ENCODE measurements at regions not wholly inside any gene's neighbourhood (a gene's known extent, or its start where the extent isn't known, plus 50 kb on each side); places are given as distances from the start of the nearest gene placed in this dataset.

DNA sequence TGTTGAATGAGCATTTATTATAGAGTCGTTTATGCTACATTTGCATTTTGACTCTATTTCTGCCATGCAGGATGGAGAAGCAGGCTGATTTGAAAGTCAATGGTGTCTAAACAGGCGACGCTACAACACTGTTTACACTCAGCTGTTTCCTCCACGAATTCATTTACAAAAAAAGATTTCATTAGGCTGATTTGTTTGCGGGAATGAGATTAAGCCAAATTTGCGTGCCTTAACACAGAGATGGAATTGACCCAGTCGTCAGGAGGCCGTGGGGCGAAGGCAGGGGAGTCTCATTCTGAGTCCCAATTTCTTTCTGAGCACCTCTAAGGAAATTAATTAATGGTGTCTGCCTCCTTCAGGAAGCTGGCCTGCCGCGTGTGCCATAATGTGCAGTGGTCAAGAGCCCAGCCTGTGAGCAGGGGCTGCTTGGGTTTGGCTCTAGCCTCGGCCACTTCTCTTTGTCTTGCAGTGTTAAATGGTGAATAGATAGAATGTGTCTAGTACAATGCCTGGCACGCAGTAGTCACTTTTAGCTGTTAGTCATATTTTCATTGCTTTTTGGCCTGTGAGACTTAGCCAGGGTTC lies 88.6 kb upstream of the NKD1 start:
- H3K27me3 ChIP-seq (ENCODE audit: insufficient read depth, low read depth, severe bottlenecking): no peaks in the 10 kb centered on the region
- no peaks in the 10 kb centered on the region for H3K9me3 ChIP-seq (ENCODE audit: severe bottlenecking)
- no peak overlapping the region for H3K4me3 ChIP-seq (ENCODE audit: low read depth, low read length)
- TF ChIP-seq, protein P1, sequence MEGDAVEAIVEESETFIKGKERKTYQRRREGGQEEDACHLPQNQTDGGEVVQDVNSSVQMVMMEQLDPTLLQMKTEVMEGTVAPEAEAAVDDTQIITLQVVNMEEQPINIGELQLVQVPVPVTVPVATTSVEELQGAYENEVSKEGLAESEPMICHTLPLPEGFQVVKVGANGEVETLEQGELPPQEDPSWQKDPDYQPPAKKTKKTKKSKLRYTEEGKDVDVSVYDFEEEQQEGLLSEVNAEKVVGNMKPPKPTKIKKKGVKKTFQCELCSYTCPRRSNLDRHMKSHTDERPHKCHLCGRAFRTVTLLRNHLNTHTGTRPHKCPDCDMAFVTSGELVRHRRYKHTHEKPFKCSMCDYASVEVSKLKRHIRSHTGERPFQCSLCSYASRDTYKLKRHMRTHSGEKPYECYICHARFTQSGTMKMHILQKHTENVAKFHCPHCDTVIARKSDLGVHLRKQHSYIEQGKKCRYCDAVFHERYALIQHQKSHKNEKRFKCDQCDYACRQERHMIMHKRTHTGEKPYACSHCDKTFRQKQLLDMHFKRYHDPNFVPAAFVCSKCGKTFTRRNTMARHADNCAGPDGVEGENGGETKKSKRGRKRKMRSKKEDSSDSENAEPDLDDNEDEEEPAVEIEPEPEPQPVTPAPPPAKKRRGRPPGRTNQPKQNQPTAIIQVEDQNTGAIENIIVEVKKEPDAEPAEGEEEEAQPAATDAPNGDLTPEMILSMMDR (IDR thresholded peaks at IDR 0.05; ENCODE audit: low read depth, low read length): no peak
- H3K27ac ChIP-seq: no peak overlapping the region
- H3K36me3 ChIP-seq: no peaks in the 10 kb centered on the region
- DNase-seq: no peak

DNA sequence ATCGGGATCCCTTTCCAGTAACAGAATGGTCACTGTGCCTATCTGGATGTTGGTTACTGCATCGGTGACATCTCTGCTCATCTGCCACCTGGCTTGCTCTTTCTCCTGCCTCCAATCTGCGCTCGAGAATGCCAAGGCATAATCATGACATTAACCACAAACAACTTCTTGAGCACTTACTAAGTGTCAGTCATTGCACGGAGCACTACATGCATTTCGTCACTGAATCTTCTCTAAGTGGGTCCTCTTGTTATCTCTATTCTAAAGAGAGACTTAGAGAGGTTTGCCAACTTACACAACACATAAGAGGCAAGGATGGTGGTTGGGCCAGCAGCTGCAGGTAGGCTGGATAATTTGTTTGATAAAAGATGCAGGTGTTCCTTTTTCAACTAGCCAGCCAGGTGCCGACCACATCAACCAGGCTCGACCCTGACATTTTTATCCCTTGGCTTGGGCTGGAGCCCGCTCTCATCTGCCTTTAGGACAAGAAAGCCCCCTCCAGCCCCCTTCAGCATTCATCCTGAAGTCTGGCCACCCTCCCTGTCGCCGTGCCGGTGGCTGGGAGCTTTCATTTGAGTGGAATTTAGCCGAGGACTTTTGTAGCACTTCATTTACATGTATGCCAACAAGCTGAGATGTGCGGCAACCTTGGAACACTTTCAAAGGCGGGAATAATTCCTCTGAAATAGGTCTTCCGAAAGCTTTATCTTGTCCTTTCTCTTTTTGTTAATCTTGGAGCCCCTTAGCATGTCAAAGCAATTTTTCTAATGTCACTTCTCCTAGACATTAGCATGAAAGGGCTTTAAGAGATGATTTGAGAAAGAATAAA lies 89.3 kb upstream of the NKD1 start:
- Histone ChIP-seq H3K27ac (no peak overlapping the region), H3K9me3 (ENCODE audit: severe bottlenecking) (no peaks in the 10 kb centered on the region), H3K4me3 (ENCODE audit: low read depth, low read length) (no peak overlapping the region), H3K27me3 (ENCODE audit: insufficient read depth, low read depth, severe bottlenecking) (no peaks in the 10 kb centered on the region), H3K36me3 (no peaks in the 10 kb centered on the region)
- no peak for DNase-seq
- TF ChIP-seq, protein P1 (IDR thresholded peaks at IDR 0.05; ENCODE audit: low read depth, low read length): no peak

DNA sequence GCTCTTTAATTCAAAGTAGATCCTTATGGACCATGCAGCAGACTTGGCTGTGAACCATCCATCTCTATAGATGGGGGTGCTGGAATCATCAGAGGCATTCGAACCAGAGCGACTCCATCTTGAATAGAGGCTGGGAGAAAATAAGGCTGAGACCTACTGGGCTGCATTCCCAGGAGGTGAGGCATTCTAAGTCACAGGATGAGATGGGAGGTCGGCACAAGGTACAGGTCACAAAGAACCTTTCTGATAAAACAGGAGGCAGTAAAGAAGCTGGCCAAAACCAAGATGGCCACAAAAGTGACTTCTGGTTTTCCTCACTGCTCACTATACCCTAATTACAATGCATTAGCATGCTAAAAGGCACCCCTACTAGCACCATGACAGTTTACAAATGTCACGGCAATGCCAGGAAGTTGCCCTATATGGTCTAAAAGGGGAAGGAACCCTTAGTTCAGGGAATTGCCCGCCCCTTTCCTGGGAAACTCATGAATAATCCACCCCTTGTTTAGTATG lies 89.2 kb upstream of the BRD7 start:
- Histone ChIP-seq H3K4me3 (ENCODE audit: low read depth, low read length) (no peak overlapping the region), H3K27me3 (ENCODE audit: insufficient read depth, low read depth, severe bottlenecking) (no peaks in the 10 kb centered on the region), H3K36me3 (no peaks in the 10 kb centered on the region), H3K9me3 (ENCODE audit: severe bottlenecking) (no peaks in the 10 kb centered on the region), H3K27ac (no peak overlapping the region)
- no peak for DNase-seq
- TF ChIP-seq, protein P1 (IDR thresholded peaks at IDR 0.05; ENCODE audit: low read depth, low read length): no peak

DNA sequence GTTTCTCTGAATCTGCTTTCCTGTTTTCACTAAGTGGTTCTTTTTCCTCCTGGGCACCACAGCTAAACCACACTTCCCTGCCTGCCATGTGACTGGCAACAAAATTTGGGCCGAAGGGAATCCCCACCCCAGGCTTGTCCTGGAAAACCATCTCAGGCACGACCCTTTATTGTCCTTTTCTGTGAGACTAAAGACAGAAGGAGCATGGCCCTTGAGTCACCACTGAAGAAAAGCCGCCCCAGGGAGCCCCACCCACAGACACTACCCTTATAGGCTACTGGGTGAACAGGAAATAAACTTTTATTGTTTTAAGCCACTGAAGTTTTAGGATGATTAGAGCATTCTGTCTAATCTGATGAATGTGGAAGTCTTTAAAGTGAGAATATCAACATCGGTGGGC lies 88.6 kb upstream of the BRD7 start:
- DNase-seq: no peak
- Histone ChIP-seq H3K36me3 (no peaks in the 10 kb centered on the region), H3K27me3 (ENCODE audit: insufficient read depth, low read depth, severe bottlenecking) (no peaks in the 10 kb centered on the region), H3K27ac (no peak overlapping the region), H3K4me3 (ENCODE audit: low read depth, low read length) (no peak overlapping the region), H3K9me3 (ENCODE audit: severe bottlenecking) (no peaks in the 10 kb centered on the region)
- TF ChIP-seq, protein P1 (IDR thresholded peaks at IDR 0.05; ENCODE audit: low read depth, low read length): no peak

DNA sequence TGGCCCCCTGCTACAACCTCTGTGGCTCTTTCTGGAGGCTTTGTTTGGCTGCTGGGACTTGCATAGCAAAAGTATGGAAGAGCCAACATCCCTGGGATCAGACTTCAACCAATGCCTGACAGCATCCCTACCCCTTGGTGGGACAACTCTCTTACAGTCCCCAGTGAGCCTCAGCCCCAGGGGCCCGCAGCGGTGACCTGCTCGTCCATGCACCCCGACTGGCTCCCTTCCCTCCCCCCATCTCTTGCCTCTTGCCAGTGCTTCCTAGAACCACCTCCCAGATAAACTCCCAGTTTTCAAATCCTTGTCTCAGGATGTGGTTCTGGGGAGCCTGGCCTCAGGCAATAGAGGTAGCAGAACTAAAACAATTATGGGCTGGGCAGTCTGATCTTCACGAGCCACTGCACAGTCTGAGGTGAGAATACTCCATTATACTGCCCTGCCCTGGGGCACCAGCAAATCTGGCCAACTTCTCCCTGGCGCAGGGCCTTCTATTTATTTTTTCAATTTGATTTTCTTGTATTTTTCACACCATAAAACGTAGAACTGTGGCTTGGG lies 86.6 kb upstream of the BRD7 start:
- Histone ChIP-seq H3K36me3 (no peaks in the 10 kb centered on the region), H3K27ac (no peak overlapping the region), H3K9me3 (ENCODE audit: severe bottlenecking) (no peaks in the 10 kb centered on the region), H3K4me3 (ENCODE audit: low read depth, low read length) (no peak overlapping the region), H3K27me3 (ENCODE audit: insufficient read depth, low read depth, severe bottlenecking) (no peaks in the 10 kb centered on the region)
- no peak for DNase-seq
- TF ChIP-seq, protein P1 (IDR thresholded peaks at IDR 0.05; ENCODE audit: low read depth, low read length): no peak

Data from WERI-Rb-1 (cell line).